H1 (cell line): ENCODE measurements at regions not wholly inside any gene's neighbourhood (a gene's known extent, or its start where the extent isn't known, plus 50 kb on each side); places are given as distances from the start of the nearest gene placed in this dataset.

Experiments
- CTCF ChIA-PET: fragments of 300-600 bp; sonication (Branson Sonifier 250); formaldehyde crosslinking; loops from one replicate; lab custom pipeline; 2021; ENCODE audit not compliant: partially characterized antibody; lab: Charles Lee
- POLR2A ChIA-PET: fragments of 300-600 bp; sonication (Branson Sonifier 250); formaldehyde crosslinking; loops from one replicate; lab custom pipeline; 2021; ENCODE audit warnings: inconsistent platforms; ENCODE audit not compliant: partially characterized antibody; lab: Charles Lee
- DNase-seq, 2 experiments: peaks; one replicate each; pipeline versions ENCODE4 v3.0.0 to v3.0.0-alpha.2; 2010 to 2022; ENCODE audit warnings: low spot score in 2 of 2, low read depth in 1 of 2, mixed read lengths in 1 of 2
- FAIRE-seq: peaks from 2 replicates; lab custom pipeline; 2011; peaks lifted over from hg19 to GRCh38; lab: Jason Lieb, UNC
- H2AFZ ChIP-seq: 2 replicates; pipeline ENCODE4 v1.8.1; 2012; ENCODE audit warnings: low read length, inconsistent platforms
- H2AK5ac ChIP-seq: 2 replicates; pipeline ENCODE4 v1.6.1; 2013; ENCODE audit warnings: low read depth, low read length
- H2BK120ac ChIP-seq: replicated peaks from 2 replicates; pipeline ENCODE3; 2013; ENCODE audit warnings: low read depth, low read length, inconsistent platforms
- H2BK12ac ChIP-seq: 2 replicates; pipeline ENCODE4 v1.6.1; 2013; ENCODE audit warnings: low read depth, low read length
- H2BK15ac ChIP-seq: 2 replicates; pipeline ENCODE4 v1.6.1; 2013; ENCODE audit warnings: low read length
- H2BK20ac ChIP-seq: 2 replicates; pipeline ENCODE4 v1.6.1; 2013; ENCODE audit warnings: low read length
- H2BK5ac ChIP-seq: 2 replicates; pipeline ENCODE4 v1.6.1; 2013; ENCODE audit warnings: low read depth, low read length
- H3K14ac ChIP-seq: 2 replicates; pipeline ENCODE4 v1.6.1; 2013; ENCODE audit warnings: inconsistent platforms; ENCODE audit not compliant: insufficient read length
- H3K18ac ChIP-seq: 2 replicates; pipeline ENCODE4 v1.6.1; 2013; ENCODE audit warnings: low read length; ENCODE audit errors: extremely low read depth
- H3K23ac ChIP-seq: 2 replicates; pipeline ENCODE4 v1.6.1; 2013; ENCODE audit warnings: inconsistent platforms; ENCODE audit not compliant: insufficient read length
- H3K23me2 ChIP-seq: 2 replicates; pipeline ENCODE4 v1.6.1; 2013; ENCODE audit warnings: low read depth, low read length
- H3K27ac ChIP-seq: 2 replicates; pipeline ENCODE4 v1.6.1; 2011; ENCODE audit warnings: low read depth, low read length, inconsistent platforms
- H3K27me3 ChIP-seq, 4 experiments: replicated peaks in 1 of 4; 1 replicate in 1 of 4; 2 replicates in 3 of 4; pipeline versions ENCODE4 v1.6.1 to v1.8.1; 2011 to 2013; ENCODE audit warnings: low read length in 3 of 4, mild to moderate bottlenecking in 3 of 4, inconsistent platforms in 2 of 4, mixed read lengths in 2 of 4, moderate library complexity in 1 of 4; ENCODE audit not compliant: control insufficient read depth in 3 of 4, insufficient read depth in 3 of 4; ENCODE audit errors: extremely low read depth in 1 of 4
- H3K36me3 ChIP-seq, 4 experiments: 2 replicates each; pipeline versions ENCODE4 v1.6.1 to v1.8.1; 2011 to 2013; ENCODE audit warnings: mild to moderate bottlenecking in 4 of 4, low read length in 3 of 4, moderate library complexity in 2 of 4, control low read depth in 1 of 4, inconsistent platforms in 1 of 4; ENCODE audit not compliant: insufficient read depth in 4 of 4, control insufficient read depth in 2 of 4
- H3K4ac ChIP-seq: replicated peaks from 2 replicates; pipeline ENCODE3; 2013; ENCODE audit warnings: low read length, low read depth, mixed read lengths, inconsistent platforms; ENCODE audit not compliant: insufficient read length
- H3K4me1 ChIP-seq, 4 experiments: replicated peaks in 1 of 4; 1 replicate in 1 of 4; 2 replicates in 3 of 4; pipeline versions ENCODE4 v1.6.1 to v1.8.1; 2011 to 2013; ENCODE audit warnings: low read length in 3 of 4, inconsistent platforms in 2 of 4, mixed read lengths in 1 of 4; ENCODE audit not compliant: insufficient read depth in 4 of 4, control insufficient read depth in 3 of 4
- H3K4me2 ChIP-seq, 2 experiments: 2 replicates each; pipeline versions ENCODE4 v1.6.1 to v1.8.1; 2011 to 2013; ENCODE audit warnings: low read depth in 2 of 2, low read length in 2 of 2, control low read depth in 1 of 2, inconsistent platforms in 1 of 2, mild to moderate bottlenecking in 1 of 2; ENCODE audit not compliant: insufficient read depth in 1 of 2
- H3K4me3 ChIP-seq, 4 experiments: fragments of 200-600, 300-600 bp in 1 of 4; sonication (generic), shearing (Covaris generic), sonication (Bioruptor Twin) in 1 of 4; 2 replicates each; pipeline versions ENCODE4 v1.5.1 to v1.8.1; 2011 to 2016; ENCODE audit warnings: low read length in 4 of 4, low read depth in 3 of 4, control low read depth in 2 of 4, inconsistent platforms in 2 of 4, mild to moderate bottlenecking in 2 of 4, mixed read lengths in 1 of 4, moderate library complexity in 1 of 4; ENCODE audit not compliant: insufficient read depth in 2 of 4; ENCODE audit errors: extremely low read depth in 1 of 4
- H3K56ac ChIP-seq: replicated peaks from 2 replicates; pipeline ENCODE3; 2013; ENCODE audit warnings: low read depth, mild to moderate bottlenecking, mixed read lengths, low read length, inconsistent platforms; ENCODE audit not compliant: insufficient read length
- H3K79me1 ChIP-seq: 2 replicates; pipeline ENCODE4 v1.6.1; 2013; ENCODE audit warnings: low read depth, low read length, control low read depth
- H3K79me2 ChIP-seq, 2 experiments: 2 replicates each; pipeline versions ENCODE4 v1.6.1 to v1.8.1; 2012 to 2013; ENCODE audit warnings: low read length in 2 of 2, mild to moderate bottlenecking in 2 of 2, inconsistent platforms in 1 of 2; ENCODE audit not compliant: insufficient read depth in 2 of 2, control insufficient read depth in 1 of 2
- H3K9ac ChIP-seq, 4 experiments: replicated peaks in 1 of 4; 1 replicate in 1 of 4; 2 replicates in 3 of 4; pipeline versions ENCODE4 v1.6.1 to v1.8.1; 2011 to 2013; ENCODE audit warnings: low read depth in 3 of 4, low read length in 3 of 4, control low read depth in 2 of 4, mild to moderate bottlenecking in 2 of 4, moderate library complexity in 2 of 4, inconsistent platforms in 1 of 4; ENCODE audit errors: extremely low read depth in 1 of 4
- H3K9me3 ChIP-seq, 2 experiments: 2 replicates each; pipeline versions ENCODE4 v1.6.1 to v1.8.1; 2012 to 2013; ENCODE audit warnings: mild to moderate bottlenecking in 2 of 2, moderate library complexity in 2 of 2, control low read depth in 1 of 2, inconsistent platforms in 1 of 2, low read depth in 1 of 2, low read length in 1 of 2, mixed read lengths in 1 of 2; ENCODE audit not compliant: insufficient read depth in 2 of 2
- H4K20me1 ChIP-seq, 2 experiments: replicated peaks in 1 of 2; 2 replicates each; pipeline versions ENCODE3 to v1.8.1; 2011 to 2013; ENCODE audit warnings: inconsistent platforms in 2 of 2, low read length in 2 of 2, mild to moderate bottlenecking in 1 of 2; ENCODE audit not compliant: insufficient read depth in 2 of 2, control insufficient read depth in 1 of 2
- H4K5ac ChIP-seq: 2 replicates; pipeline ENCODE4 v1.6.1; 2013; ENCODE audit warnings: low read length, low read depth, mixed read lengths, inconsistent platforms; ENCODE audit not compliant: insufficient read length
- H4K8ac ChIP-seq: 2 replicates; pipeline ENCODE4 v1.8.0; 2013; ENCODE audit warnings: mild to moderate bottlenecking, moderate library complexity, low read length, inconsistent platforms; ENCODE audit not compliant: insufficient read depth; ENCODE audit errors: extremely low read depth
- H4K91ac ChIP-seq: replicated peaks from 2 replicates; pipeline ENCODE3; 2013; ENCODE audit warnings: low read length, mixed read lengths, inconsistent platforms; ENCODE audit not compliant: insufficient read length
- WGBS, 2 experiments: shearing (Covaris generic) in 1 of 2; methylation state at CpG; one replicate each; pipeline versions ENCODE4 v1.1.6 to v1.1.7; 2013 to 2015; ENCODE audit warnings: low lambda C conversion rate in 2 of 2, mixed read lengths in 2 of 2, inconsistent platforms in 1 of 2, low coverage in 1 of 2, missing lambda C conversion rate in 1 of 2; ENCODE audit not compliant: insufficient replicate concordance in 2 of 2, insufficient coverage in 1 of 2, insufficient read length in 1 of 2; ENCODE audit errors: extremely low coverage in 1 of 2, missing lambda C conversion rate in 1 of 2; 5-methylcytosine and 5-hydroxymethylcytosine counted together
- TF ChIP-seq, protein P1 (sequence below), 3 experiments: IDR thresholded peaks; 1 replicate in 2 of 3; 2 replicates in 1 of 3; pipeline versions ENCODE4 v1.5.1 to v1.6.1; 2011; ENCODE audit warnings: low read length in 3 of 3, mild to moderate bottlenecking in 3 of 3, inconsistent platforms in 2 of 3, low read depth in 1 of 3, moderate library complexity in 1 of 3; ENCODE audit not compliant: insufficient read depth in 1 of 3; ENCODE audit errors: control extremely low read depth in 1 of 3

GRCh38 chr5:118705959-118706667 lies 282.2 kb downstream of the DTWD2 start:
- no peaks in the 10 kb centered on the region for H3K79me2 ChIP-seq
- H4K91ac ChIP-seq, result no peak overlapping the region
- H2AFZ ChIP-seq, result no peak overlapping the region
- H3K27me3 ChIP-seq, result no peaks in the 10 kb centered on the region
- ChIA-PET POLR2A (no interaction called here), CTCF (interaction anchor here (0.6 kb wide), 1 partner anchor 250 kb away, joined by 3 read pairs; no protein-coding TSS in a partner anchor)
- H3K27ac ChIP-seq, result no peak overlapping the region
- no peak overlapping the region for H3K4ac ChIP-seq
- H2BK20ac ChIP-seq, result no peak overlapping the region
- no peak overlapping the region for H2AK5ac ChIP-seq
- no peak overlapping the region for H3K18ac ChIP-seq
- no peaks in the 10 kb centered on the region for H3K23me2 ChIP-seq
- TF ChIP-seq, protein P1, sequence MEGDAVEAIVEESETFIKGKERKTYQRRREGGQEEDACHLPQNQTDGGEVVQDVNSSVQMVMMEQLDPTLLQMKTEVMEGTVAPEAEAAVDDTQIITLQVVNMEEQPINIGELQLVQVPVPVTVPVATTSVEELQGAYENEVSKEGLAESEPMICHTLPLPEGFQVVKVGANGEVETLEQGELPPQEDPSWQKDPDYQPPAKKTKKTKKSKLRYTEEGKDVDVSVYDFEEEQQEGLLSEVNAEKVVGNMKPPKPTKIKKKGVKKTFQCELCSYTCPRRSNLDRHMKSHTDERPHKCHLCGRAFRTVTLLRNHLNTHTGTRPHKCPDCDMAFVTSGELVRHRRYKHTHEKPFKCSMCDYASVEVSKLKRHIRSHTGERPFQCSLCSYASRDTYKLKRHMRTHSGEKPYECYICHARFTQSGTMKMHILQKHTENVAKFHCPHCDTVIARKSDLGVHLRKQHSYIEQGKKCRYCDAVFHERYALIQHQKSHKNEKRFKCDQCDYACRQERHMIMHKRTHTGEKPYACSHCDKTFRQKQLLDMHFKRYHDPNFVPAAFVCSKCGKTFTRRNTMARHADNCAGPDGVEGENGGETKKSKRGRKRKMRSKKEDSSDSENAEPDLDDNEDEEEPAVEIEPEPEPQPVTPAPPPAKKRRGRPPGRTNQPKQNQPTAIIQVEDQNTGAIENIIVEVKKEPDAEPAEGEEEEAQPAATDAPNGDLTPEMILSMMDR (IDR thresholded peaks at IDR 0.05; ENCODE audit: control extremely low read depth in 1 of 3, insufficient read depth in 1 of 3, low read depth in 1 of 3, low read length in 3 of 3), result no peak
- H3K79me1 ChIP-seq, result no peaks in the 10 kb centered on the region
- no peaks in the 10 kb centered on the region for H4K20me1 ChIP-seq
- H4K5ac ChIP-seq, result no peak overlapping the region
- no peaks in the 10 kb centered on the region for H3K36me3 ChIP-seq
- DNase-seq (no peak), FAIRE-seq (no peak)
- H2BK12ac ChIP-seq, result no peak overlapping the region
- WGBS, 2 experiments, result 94% methylated on average over 4 of the region's 4 CpGs; no CpG with 5 or more reads in 1 of the 2 experiments
- H3K14ac ChIP-seq, result no peak overlapping the region
- no peak overlapping the region for H3K9ac ChIP-seq
- H3K23ac ChIP-seq, result no peak overlapping the region
- H2BK15ac ChIP-seq, result no peak overlapping the region
- no peak overlapping the region for H2BK120ac ChIP-seq
- no peak overlapping the region for H4K8ac ChIP-seq
- no peak overlapping the region for H3K4me2 ChIP-seq
- peaks cover 21 to 32% of the 10 kb centered on the region in 2 experiments for H3K9me3 ChIP-seq
- no peak overlapping the region for H3K4me3 ChIP-seq
- H3K56ac ChIP-seq, result no peak overlapping the region
- no peaks in the 10 kb centered on the region for H3K4me1 ChIP-seq
- H2BK5ac ChIP-seq, result no peak overlapping the region
